ENCODE measurements at regions not wholly inside any gene's neighbourhood (a gene's known extent, or its start where the extent isn't known, plus 50 kb on each side); places are given as distances from the start of the nearest gene placed in this dataset.

DNA sequence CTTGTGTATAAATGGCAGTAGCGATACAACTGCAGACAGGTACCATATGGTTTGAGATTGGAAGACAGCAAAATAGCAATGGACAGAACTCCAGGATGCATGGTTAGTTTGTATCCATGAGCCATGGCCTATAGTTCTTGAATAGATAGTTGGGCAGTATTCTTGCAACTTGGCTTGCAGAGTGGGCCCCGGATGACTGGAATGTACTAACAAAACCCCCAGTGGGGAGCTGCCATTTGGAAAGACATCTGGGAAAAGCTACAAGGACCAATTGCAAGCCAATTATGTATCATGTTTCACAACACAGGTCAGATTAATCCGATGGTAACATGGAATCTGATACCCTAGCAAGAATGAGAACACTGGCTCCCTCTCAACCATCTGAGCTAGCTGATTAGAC lies 279.6 kb downstream of the RERGL start:
- H3K4me3 ChIP-seq (ENCODE audit: low read depth, low read length), result no peak overlapping the region
- no peak for DNase-seq (ENCODE audit: low read depth)
- no peak for TF ChIP-seq CTCF (conservative IDR thresholded peaks at IDR 0.05; ENCODE audit: low read depth, low read length)

DNA sequence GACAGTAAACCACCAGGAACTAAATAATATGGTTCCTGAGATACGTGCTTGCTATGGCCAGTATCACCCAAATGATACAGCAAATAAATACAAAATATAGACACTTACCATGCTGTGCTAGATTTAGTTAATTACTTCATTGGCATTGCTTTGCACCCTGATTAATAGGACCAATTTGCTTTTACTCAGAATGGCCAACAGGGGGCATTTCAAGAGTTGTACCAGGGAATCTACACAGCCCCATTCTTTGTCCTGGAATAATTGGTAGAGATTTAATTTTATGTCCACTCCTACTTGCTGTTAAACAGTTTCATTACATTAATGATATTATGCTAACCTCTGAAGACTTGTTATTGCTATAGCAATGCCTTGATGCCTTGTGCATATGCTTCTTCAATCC lies 280.8 kb downstream of the RERGL start:
- no peak for DNase-seq (ENCODE audit: low read depth)
- H3K4me3 ChIP-seq (ENCODE audit: low read depth, low read length), result no peak overlapping the region
- TF ChIP-seq CTCF (conservative IDR thresholded peaks at IDR 0.05; ENCODE audit: low read depth, low read length), result no peak

GRCh38 chr12:17802657-17803641 lies 287.0 kb downstream of the RERGL start:
- DNase-seq (ENCODE audit: low read depth), result no peak
- H3K4me3 ChIP-seq (ENCODE audit: low read depth, low read length), result no peak overlapping the region
- TF ChIP-seq CTCF (conservative IDR thresholded peaks at IDR 0.05; ENCODE audit: low read depth, low read length), result no peak

DNA sequence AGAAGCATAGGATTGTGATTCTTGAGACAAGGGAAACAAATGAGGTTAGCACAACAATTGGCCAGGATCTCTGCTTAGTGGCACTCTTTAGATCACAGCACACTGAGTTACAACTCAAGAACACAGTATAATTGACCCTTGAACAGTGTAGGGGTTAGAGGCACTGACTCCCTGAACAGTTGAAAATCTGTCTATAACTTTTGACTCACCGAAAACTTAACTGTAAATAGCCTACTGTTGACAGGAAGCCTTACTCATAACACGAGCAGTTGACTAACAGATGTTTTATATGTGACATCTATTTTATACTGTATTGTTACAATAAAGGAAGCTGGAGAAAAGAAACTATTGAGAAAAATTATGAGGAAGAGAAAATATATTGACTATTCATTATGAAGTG lies 296.1 kb downstream of the RERGL start:
- TF ChIP-seq CTCF (conservative IDR thresholded peaks at IDR 0.05; ENCODE audit: low read depth, low read length), result no peak
- H3K4me3 ChIP-seq (ENCODE audit: low read depth, low read length), result no peak overlapping the region
- DNase-seq (ENCODE audit: low read depth), result no peak

GRCh38 chr12:17778242-17778641 lies 311.8 kb downstream of the RERGL start:
- DNase-seq (ENCODE audit: low read depth), result no peak
- no peak overlapping the region for H3K4me3 ChIP-seq (ENCODE audit: low read depth, low read length)
- no peak for TF ChIP-seq CTCF (conservative IDR thresholded peaks at IDR 0.05; ENCODE audit: low read depth, low read length)

- TF ChIP-seq CTCF (conservative IDR thresholded peaks at IDR 0.05; ENCODE audit: low read depth, low read length), result no peak
- H3K4me3 ChIP-seq (ENCODE audit: low read depth, low read length), result no peak overlapping the region
- DNase-seq (ENCODE audit: low read depth), result no peak
Observed at GRCh38 chr12:17763366-17763765, 326.6 kb downstream of the RERGL start.

DNA sequence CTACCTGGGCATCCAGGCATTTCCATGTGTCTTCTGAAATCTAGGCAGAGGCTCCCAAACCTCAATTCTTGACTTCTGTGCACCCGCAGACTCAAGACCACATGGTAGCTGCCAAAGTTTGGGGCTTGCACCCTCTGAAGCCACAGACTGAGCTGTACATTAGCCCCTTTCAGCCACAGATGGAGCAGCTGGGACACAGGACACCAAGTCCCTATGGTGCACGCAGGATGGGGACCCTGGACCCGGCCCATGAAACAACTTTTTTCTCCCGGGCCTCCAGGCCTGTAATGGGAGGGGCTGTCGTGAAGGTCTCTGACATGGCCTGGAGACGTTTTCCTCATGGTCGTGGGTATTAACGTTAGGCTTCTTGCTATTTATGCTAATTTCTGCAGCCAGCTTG lies 330.0 kb downstream of the RERGL start:
- DNase-seq (ENCODE audit: low read depth), result no peak
- H3K4me3 ChIP-seq (ENCODE audit: low read depth, low read length), result no peak overlapping the region
- TF ChIP-seq CTCF (conservative IDR thresholded peaks at IDR 0.05; ENCODE audit: low read depth, low read length), result no peak
